GM18907 (cell line): ENCODE measurements at regions not wholly inside any gene's neighbourhood (a gene's known extent, or its start where the extent isn't known, plus 50 kb on each side); places are given as distances from the start of the nearest gene placed in this dataset.
A peak's percentile ranks its signal among the peaks of the same experiment; 100 is the strongest.
"Not testable (repeated sequence)": the region's sequence is repeated elsewhere in the genome, so short reads cannot be mapped to it uniquely, and the experiment has no call there.

Source experiments
- ATAC-seq: cut with Tn5 transposase; IDR thresholded peaks from one replicate; pipeline ENCODE4 v1.9.1; 2021; ENCODE audit warnings: mild to moderate bottlenecking, moderate library complexity; ENCODE audit not compliant: unreplicated experiment

DNA sequence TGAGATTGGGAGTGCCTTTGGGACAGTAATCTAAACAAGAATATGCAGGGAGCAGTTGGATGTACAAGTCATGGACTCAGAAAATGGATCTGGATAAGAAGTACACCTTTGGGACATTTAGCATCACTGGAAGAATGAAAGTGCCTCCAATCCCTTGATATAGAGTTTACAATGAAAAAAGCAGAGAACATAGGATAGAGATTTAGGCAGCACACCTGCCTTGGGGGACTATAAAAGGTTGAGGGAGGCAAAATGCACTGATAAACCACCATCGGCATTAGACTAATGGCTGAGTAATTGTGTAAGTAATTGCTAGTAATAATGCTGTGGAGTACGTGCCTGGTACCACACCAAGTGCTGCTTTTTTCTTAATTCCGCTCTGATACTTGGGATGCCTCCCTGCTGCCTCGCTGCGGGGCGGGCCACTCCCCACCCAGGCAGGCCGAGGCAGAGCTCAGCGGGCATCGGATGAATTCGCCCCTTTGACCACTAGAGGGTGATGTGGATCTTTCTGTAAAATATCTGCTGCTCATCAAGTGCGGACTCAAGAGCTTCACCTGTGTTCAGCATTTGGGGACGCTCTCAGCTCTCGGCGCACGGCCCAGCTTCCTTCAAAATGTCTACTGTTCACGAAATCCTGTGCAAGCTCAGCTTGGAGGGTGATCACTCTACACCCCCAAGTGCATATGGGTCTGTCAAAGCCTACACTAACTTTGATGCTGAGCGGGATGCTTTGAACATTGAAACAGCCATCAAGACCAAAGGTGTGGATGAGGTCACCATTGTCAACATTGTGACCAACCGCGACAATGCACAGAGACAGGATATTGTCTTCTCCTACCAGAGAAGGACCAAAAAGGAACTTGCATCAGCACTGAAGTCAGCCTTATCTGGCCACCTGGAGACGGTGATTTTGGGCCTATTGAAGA, 99.9 kb downstream of the ANKRD18B start:
- peak; percentile 71 for ATAC-seq

DNA sequence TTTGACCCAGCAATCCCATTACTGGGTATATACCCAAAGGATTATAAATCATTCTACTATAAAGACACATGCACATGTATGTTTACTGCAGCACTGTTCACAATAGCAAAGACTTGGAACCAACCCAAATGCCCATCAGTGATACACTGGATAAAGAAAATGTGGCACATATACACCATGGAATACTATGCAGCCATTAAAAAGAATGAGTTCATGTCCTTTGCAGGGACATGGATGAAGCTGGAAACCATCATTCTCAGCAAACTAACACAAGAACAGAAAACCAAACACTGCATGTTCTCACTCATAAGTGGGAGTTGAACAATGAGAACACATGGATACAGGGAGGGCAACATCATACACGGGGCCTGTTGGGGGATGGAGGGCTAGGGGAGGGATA, 104.3 kb downstream of the ANKRD18B start:
- not testable (repeated sequence) for ATAC-seq

DNA sequence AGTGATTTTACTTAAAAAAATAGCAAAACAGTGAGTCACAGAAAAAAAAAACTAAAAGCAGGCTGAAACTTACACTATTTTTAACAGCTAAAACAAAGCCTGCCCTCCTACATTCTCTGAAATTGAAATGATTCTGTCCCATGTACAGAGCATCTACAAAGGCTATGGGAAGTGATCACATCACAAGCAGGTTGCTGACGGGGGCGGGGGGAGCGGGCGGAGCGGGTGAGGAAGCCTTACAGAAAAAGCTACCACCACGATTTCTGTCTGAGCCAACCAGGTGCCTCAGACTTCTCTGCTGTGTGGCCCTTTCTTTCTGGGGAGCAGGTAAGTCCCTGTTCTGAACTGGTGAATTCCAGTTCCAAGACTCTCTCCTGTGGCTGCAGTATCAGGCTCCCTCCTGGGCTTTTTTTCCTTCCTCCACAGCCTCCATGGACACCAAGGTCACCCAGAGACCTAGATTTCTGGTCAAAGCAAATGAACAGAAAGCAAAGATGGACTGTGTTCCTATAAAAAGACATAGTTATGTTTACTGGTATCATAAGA, 104.9 kb downstream of the ANKRD18B start:
- no peak for ATAC-seq

DNA sequence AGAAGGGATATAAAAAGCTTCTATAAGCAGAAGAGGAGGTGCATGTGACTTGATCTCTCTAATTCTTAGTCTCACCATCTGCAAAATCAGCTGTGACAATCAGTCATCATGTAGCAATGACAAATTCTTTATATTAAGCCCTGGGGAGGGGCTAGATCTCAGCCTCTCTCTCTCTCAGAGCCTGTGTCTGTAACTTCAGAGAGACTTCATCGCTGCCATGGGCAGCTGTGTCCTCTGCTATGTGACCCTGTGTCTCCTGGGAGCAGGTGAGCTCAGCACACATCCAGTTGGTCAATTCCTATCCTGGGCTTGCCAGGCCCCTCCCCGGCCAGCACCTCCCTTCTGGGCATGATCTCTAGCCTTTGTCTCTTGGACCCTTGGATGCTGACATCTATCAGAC, 109.6 kb downstream of the ANKRD18B start:
- ATAC-seq, result no peak

DNA sequence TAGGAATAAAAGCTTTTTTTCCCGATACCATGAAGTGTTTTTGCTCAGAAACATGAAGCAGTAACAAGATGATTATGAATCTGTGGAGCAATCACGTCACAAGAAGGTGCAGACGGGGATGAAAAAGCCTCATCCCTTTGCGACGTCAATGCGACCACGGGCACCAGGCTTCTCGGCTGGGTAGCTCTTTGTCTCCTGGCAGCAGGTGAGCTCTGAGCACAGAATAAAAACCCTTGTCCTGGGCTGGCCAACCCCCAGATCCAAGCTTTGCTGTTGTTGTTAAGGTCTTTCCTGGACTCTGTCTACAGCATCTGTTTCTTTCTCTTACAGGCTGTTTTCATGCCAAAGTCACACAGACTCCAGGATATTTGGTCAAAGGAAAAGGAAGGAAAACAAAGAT, 113.8 kb downstream of the ANKRD18B start:
- ATAC-seq, result no peak

DNA sequence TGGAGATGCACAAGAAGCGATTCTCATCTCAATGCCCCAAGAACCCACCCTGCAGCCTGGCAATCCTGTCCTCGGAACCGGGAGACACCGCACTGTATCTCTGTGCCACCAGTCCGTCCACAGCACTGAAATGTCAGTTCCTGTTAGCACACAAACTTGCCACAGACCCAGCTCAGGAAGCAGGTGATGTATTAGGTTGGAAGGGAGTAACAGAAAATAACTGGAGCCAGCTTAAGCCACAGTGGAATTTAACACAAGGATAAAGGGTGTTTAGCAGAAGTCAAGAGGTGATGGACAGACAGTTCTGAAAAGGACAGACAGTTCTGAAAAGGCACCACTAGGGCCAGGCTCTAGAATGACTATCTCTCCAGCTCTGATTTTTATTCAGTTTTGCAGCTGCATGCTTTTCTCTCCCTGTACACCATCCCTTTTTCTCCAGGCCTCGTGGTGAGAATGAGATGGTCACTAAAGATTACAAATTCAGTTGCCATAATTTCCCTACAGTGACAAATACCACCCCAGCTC, 114.4 kb downstream of the ANKRD18B start:
- ATAC-seq, result no peak

DNA sequence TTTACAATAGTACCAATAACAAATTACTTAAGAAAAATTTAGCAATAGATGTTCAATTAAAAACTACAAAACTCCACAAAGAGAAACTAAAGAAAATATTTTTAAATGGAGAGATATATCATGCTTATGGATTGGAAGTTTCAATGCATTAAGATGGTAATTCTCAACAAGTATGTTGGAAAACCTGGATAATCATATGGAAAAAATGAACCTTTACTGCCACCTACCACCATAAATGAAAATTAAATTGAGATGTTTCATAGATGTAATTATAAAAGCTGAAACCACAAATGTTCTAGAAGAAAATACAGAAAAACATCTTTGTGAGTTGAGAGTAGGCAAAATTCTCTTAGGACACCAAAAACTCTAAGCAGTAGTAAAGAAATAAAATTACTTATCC, 121.7 kb downstream of the ANKRD18B start:
- ATAC-seq, result no peak

DNA sequence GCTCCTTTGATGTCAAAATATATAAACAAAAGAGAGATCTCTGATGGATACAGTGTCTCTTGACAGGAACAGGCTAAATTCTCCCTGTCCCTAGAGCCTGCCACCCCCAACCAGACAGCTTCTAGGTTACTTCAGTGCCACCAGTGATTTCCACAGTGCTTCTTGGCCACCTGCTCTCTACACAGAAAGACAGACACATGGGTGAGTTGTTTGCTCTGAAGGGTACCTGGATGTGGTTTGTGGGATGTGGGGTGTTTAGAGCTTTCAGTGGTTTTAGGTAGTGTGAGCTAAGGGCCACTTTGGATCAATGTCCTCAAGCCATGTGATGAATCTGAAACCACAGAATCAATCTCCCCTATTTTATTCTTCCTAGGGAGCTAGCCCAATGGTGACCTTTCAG, 125.4 kb downstream of the ANKRD18B start:
- ATAC-seq, result no peak

DNA sequence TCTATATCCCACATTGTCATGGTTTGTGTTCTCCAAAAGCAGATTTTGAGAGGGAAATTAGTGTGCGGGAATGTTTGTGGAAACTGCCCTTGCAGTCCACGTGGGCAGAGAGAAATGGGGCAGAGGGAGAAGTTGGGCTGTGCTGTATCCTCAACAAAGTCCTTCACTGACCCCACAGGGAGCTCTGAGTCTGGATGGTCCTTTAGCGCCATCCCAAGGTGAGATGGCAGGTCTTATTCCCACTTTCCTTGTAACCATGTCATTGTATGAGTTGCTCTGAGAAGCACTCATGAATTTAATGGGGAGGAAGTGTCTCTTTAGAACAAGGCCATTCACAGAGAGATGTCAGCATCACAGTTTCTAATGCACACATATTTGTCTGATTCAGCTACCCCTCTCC, 127.1 kb downstream of the ANKRD18B start:
- no peak for ATAC-seq

DNA sequence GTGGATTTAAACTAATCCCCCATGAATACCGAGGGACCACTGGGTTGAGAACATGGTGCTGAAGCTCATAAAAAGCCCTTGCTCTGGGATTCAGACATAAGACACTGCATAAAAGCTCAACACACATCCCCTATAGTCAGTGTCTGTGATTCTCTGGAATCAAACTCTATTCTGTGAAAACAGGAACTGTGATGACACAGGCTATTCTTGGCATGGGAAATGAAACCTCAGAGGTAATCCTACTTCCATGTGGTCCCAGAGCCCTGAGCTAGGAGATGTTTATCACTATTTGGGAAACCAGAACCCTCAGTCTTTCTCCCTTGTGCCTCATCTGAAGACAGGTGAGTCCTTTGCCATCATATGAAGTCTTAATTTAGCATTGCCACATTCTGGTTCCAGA, 135.4 kb upstream of the PRSS3 start:
- ATAC-seq, result no peak

DNA sequence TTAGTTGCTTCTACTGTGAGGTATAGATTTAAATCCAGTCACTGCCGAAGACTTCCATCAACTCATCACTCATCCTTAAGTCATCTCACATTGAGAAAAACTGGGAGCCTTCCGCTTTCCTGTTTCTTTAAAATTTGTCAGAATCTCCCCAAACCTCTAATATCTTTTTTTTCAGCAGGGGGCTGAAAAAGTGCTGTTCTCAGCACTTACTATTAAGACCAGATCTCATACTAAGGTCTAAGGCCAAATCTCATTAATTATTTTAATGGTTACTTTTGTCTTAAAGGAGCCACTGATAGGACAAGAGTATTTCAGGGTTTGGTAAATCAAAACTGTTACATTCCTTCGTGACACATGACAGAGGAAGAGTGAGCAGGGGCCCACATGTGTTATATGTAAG, 134.6 kb upstream of the PRSS3 start:
- no peak for ATAC-seq

DNA sequence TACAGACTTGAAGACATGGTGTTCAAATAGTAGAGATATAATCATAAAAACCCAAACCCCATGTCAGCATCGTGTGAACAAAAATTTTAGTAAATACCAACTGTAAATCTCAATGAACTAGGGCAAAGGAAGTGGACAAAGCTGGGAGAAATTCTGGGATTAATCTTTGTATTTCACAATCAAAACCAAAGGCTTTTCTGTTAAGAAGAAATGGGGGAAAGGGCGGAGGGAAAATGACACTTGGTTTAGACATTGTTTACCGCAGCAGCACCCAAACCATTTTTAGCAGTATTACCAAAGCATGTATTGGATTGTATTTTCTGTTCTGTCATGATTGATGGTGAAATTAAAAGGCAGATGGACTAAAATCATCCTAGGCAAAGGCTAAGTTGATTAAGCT, 134.2 kb upstream of the PRSS3 start:
- no peak for ATAC-seq

DNA sequence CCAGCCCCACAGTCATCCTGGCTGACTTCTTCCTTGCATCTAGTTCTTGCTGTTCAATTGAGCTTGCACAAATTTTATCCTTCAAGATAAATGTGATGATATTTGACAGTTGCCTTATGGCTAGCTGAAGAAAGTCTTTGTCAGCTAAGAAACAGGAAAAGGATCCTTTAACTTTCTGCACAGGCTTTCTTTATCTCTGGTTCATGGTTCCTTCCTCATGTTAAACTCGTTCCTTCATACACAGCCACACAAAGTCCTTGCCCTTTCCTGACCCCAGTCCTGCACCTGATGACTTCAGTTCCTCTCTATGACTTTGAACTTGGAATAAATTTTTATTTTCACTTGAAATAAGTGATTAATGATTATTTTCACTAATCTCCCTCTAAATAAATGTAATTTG, 132.5 kb upstream of the PRSS3 start:
- ATAC-seq, result no peak

DNA sequence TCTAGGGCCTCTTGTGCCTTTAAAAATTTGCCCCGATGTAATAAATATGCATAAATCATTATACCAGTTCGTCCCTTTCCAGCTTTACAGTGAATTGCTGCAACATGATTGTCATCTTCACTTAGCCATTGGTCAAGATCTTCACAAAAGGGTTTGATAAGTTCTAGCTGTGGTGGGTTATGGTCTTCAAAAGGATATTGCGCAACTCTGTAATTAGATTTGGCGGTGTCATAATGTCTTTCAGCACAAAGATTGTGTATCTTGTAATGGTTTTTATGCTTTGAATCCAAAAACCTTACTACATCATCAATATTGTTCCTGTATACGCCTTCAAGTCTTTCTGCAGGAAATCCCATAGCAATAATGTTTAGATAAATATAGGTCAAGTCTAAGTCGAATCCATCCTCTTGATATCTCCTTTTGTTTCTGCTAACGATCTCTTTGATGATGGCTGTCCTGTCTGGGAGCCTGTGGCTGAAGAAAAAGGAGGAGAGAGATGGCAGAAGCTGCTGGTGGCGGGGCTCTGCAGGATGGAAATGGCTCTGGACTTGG, 119.1 kb upstream of the PRSS3 start:
- peak; percentile 7 for ATAC-seq

DNA sequence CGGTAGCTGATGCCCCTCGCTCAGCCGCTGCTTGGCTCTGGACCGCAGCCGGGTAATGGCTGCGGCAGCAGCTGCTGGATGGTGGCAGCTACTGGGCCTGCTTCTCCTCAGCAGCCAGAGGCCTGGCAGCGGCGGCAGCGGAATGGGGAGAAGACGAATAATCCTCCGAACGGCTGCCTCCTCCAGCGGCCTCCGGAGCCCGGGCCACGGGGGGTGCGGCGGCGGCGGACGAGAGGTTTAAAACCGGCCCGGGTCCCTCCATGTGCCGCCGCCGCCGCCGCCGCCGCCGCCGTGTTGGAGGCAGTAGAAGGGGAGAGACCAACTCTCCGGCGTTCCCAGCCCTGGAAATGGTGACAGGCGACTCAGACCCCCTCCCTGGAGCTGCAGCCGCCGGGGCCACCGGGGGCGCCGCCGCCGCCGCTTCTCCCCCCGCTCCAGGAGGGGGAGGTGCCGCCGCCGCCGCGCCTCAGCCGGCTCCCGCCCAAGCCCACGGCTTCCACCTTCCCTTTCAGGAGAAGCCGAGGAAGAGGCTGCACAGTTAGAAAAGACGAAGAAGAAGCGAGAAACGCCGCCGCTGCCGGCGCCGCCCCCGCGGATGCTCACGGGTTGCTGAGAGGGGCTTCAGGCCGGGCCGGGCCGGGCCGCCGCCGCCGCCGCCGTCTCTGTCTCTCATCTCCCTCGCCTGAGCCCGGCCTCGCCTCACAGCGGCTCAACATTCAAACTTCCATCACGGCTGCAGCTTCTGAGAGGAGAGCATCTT, 118.4 kb upstream of the PRSS3 start:
- peak; percentile 57 for ATAC-seq

DNA sequence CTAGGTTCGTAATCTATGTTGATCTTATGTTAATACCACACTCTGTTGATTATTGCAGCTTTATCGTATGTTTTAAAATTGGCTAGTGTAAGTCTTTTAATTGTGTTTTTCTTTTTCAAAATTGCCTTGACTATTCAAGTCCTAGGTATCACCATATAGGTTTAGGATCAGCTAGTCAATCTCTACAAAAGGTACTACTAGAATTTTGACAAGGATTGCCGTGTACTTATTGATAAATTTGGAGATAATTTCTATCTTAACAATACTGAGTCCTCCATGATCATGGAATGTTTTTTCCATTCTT, 117.9 kb upstream of the PRSS3 start:
- no peak for ATAC-seq

DNA sequence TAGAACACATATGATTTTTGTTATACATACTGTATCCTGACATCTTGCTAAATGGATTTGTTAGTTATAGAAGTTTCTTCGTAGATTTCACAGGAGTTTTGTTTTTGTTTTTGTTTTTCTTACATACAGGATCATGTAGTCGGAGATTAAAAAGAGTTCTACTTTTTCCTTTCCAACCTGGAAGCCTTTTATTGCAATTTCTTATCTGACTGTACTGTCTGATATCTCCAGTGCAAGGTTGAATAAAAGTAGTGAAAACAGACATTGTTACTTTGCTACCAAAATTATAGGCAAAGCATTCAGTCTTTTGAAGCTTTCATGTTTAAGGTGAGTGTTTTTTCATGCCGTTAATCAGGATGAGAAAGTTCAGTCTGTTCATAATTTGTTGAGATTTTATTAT, 117.4 kb upstream of the PRSS3 start:
- ATAC-seq, result no peak

DNA sequence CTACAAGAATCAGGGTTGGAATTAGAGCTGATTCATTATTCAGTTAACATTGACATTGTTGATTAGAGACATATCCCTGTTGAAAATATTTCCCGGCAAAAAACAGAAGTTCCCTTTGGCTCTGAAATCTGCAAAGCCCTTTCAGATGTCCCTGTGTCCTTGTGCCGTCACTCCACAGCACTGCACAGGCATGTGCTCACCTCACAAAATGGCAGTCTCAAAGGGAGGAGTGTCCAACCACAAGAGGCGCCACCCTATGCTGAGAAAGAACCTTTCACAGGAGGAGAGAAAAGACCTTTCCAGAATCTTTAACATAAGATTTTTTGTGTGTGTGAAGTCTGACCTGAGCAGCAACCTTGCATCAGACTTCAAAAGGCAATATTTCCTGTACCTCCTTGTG, 112.8 kb upstream of the PRSS3 start:
- ATAC-seq, result no peak

DNA sequence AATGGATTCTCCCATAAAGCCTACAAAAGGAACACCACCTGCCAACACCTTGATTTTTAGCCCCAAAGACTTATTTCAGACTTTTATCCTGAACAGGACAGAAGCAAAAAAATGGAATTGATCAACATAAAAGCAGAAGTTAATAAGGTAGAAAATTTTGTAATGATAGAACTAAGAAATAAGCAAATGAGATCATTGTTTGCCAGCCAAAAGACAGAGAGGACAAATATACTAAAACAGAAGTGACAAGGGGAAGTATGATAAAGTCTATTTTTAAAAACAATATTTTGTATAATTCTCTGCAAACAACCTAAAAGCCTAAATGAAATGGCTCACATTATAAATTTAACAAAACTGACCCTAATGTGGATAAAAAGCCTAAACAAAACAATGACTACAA, 110.5 kb upstream of the PRSS3 start:
- ATAC-seq, result no peak

DNA sequence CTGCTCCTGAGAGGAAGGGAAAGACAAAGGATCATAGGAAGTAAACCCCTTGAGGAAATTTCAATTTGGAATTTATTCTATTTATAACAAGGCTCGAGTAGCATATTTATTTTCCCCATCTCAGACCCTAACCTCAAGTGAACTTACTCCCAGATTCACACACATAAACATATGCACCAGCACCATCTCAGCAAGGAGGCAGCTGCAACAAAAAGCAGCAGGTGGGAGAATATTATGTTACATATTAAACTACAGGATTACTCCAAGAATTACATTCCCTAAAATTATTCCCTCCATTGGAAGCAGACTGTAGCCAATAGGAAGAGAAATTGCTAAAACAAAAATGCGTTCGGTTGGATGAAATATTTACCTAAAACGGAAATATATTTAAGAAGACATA, 108.4 kb upstream of the PRSS3 start:
- no peak for ATAC-seq

DNA sequence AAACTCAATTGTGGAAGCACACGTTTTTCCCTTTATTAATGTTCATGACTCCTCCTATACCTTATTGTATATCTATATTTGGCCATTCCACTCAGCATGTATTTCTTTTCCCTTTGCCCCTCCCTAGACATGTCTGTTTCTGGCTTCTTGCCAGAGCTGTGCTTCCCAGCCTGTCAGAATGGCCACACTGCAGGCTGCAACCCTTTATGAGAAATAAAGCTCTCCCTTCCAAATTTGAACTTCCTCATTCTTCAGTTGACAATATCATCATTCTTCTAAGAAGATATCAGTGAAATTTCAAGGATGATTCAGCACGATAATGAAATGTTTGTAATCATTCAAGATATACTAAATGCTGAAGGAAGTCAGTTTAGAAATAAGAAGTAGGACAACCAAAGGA, 107.6 kb upstream of the PRSS3 start:
- no peak for ATAC-seq
